ENCODE measurements at regions not wholly inside any gene's neighbourhood (a gene's known extent, or its start where the extent isn't known, plus 50 kb on each side); places are given as distances from the start of the nearest gene placed in this dataset.

GRCh38 chr18:38475686-38476085 is 910.1 kb upstream of the CELF4 start:
- no peak for DNase-seq (ENCODE audit: low read depth)

- DNase-seq (ENCODE audit: low read depth), result no peak
Observed at GRCh38 chr18:38473535-38473934, 907.9 kb upstream of the CELF4 start.

- no peak for DNase-seq (ENCODE audit: low read depth)
Observed at GRCh38 chr18:38470421-38470820, 904.8 kb upstream of the CELF4 start.

GRCh38 chr18:38466426-38466825 is 900.8 kb upstream of the CELF4 start:
- DNase-seq (ENCODE audit: low read depth), result no peak

GRCh38 chr18:38464024-38464423 is 898.4 kb upstream of the CELF4 start:
- no peak for DNase-seq (ENCODE audit: low read depth)

GRCh38 chr18:38460657-38461056 is 895.1 kb upstream of the CELF4 start:
- DNase-seq (ENCODE audit: low read depth), result no peak

GRCh38 chr18:38459131-38459994 is 893.8 kb upstream of the CELF4 start:
- no peak for DNase-seq (ENCODE audit: low read depth)

GRCh38 chr18:38458698-38459097 is 893.1 kb upstream of the CELF4 start:
- DNase-seq (ENCODE audit: low read depth), result no peak

GRCh38 chr18:38456253-38456652 is 890.7 kb upstream of the CELF4 start:
- DNase-seq (ENCODE audit: low read depth), result no peak

GRCh38 chr18:38454764-38455469 is 889.3 kb upstream of the CELF4 start:
- no peak for DNase-seq (ENCODE audit: low read depth)

GRCh38 chr18:38453880-38454279 is 888.3 kb upstream of the CELF4 start:
- DNase-seq (ENCODE audit: low read depth), result no peak

GRCh38 chr18:38450876-38451275 is 885.3 kb upstream of the CELF4 start:
- no peak for DNase-seq (ENCODE audit: low read depth)

- no peak for DNase-seq (ENCODE audit: low read depth)
Observed at GRCh38 chr18:38445804-38446145, 880.2 kb upstream of the CELF4 start.

GRCh38 chr18:38444971-38445803 is 879.6 kb upstream of the CELF4 start:
- no peak for DNase-seq (ENCODE audit: low read depth)

GRCh38 chr18:38427736-38428135 is 862.1 kb upstream of the CELF4 start:
- no peak for DNase-seq (ENCODE audit: low read depth)

GRCh38 chr18:38427234-38427633 is 861.6 kb upstream of the CELF4 start:
- no peak for DNase-seq (ENCODE audit: low read depth)

- no peak for DNase-seq (ENCODE audit: low read depth)
Observed at GRCh38 chr18:38421872-38422615, 856.4 kb upstream of the CELF4 start.

GRCh38 chr18:38421021-38421420 is 855.4 kb upstream of the CELF4 start:
- DNase-seq (ENCODE audit: low read depth), result no peak

- DNase-seq (ENCODE audit: low read depth), result no peak
Observed at GRCh38 chr18:38420611-38421010, 855.0 kb upstream of the CELF4 start.

- no peak for DNase-seq (ENCODE audit: low read depth)
Observed at GRCh38 chr18:38415811-38416210, 850.2 kb upstream of the CELF4 start.

GRCh38 chr18:38413193-38413592 is 847.6 kb upstream of the CELF4 start:
- no peak for DNase-seq (ENCODE audit: low read depth)

GRCh38 chr18:38406607-38407006 is 841.0 kb upstream of the CELF4 start:
- DNase-seq (ENCODE audit: low read depth), result no peak

All from activated T-helper 9 cell treated with anti-CD3 and anti-CD28 coated beads, Interleukin-2, amount 50 U/mL, for 16 hours (primary cell).